Naive thymus-derived CD4-positive, alpha-beta T cell (primary cell): ENCODE measurements at regions not wholly inside any gene's neighbourhood (a gene's known extent, or its start where the extent isn't known, plus 50 kb on each side); places are given as distances from the start of the nearest gene placed in this dataset.

Experiments used
- ATAC-seq: fragments of 150-1000 bp; cut with Tn5 transposase; 2 replicates; pipeline ENCODE4 v1.10.0; 2021; ENCODE audit warnings: mild to moderate bottlenecking, moderate library complexity
- CTCF ChIA-PET: fragments of 350-600 bp; sonication (Branson Sonifier 250); formaldehyde crosslinking; loops from one replicate; lab custom pipeline; 2021; ENCODE audit warnings: antibody characterized with exemption; lab: Charles Lee
- POLR2A ChIA-PET: fragments of 350-600 bp; sonication (Branson Sonifier 250); formaldehyde crosslinking; loops from one replicate; lab custom pipeline; 2021; ENCODE audit warnings: antibody characterized with exemption, inconsistent platforms; lab: Charles Lee
- DNase-seq, 9 donors: peaks; one replicate each; pipeline versions ENCODE4 v3.0.0 to v3.0.0-alpha.2; 2020 to 2022; ENCODE audit warnings: mixed read lengths in 1 of 9
- H3K27ac ChIP-seq: one replicate; pipeline ENCODE4 v1.7.0; 2013; ENCODE audit warnings: mild to moderate bottlenecking, low read depth, low read length, moderate library complexity
- H3K27me3 ChIP-seq, 2 donors: one replicate each; pipeline ENCODE4 v1.7.0; 2013; ENCODE audit warnings: low read length in 2 of 2, mild to moderate bottlenecking in 2 of 2, moderate library complexity in 2 of 2; ENCODE audit not compliant: control insufficient read depth in 2 of 2, insufficient read depth in 2 of 2
- H3K36me3 ChIP-seq, 3 experiments: 1 replicate in 2 of 3; 2 replicates in 1 of 3; pipeline ENCODE4 v1.7.0; 2013; ENCODE audit warnings: low read length in 3 of 3, mild to moderate bottlenecking in 3 of 3, moderate library complexity in 1 of 3; ENCODE audit not compliant: insufficient read depth in 3 of 3, control insufficient read depth in 2 of 3
- H3K4me1 ChIP-seq, 2 donors: one replicate each; pipeline ENCODE4 v1.7.0; 2013; ENCODE audit warnings: low read length in 2 of 2, mild to moderate bottlenecking in 2 of 2, moderate library complexity in 1 of 2; ENCODE audit not compliant: control insufficient read depth in 2 of 2, insufficient read depth in 2 of 2
- H3K4me3 ChIP-seq: 2 replicates; pipeline ENCODE4 v1.7.0; 2013; ENCODE audit warnings: mild to moderate bottlenecking, low read length
- H3K9me3 ChIP-seq, 3 experiments: 1 replicate in 2 of 3; 2 replicates in 1 of 3; pipeline ENCODE4 v1.7.0; 2013; ENCODE audit warnings: low read length in 3 of 3; ENCODE audit not compliant: control insufficient read depth in 2 of 3
- H3K27ac Mint-ChIP-seq, 9 donors: one replicate each; pipeline ENCODE4 v1.8.0; 2020 to 2022; ENCODE audit warnings: mixed read lengths in 9 of 9, mild to moderate bottlenecking in 8 of 9, moderate library complexity in 5 of 9, inconsistent platforms in 2 of 9
- H3K27me3 Mint-ChIP-seq, 5 donors: one replicate each; pipeline ENCODE4 v1.8.0; 2021 to 2022; ENCODE audit warnings: mixed read lengths in 5 of 5, mild to moderate bottlenecking in 1 of 5
- H3K36me3 Mint-ChIP-seq, 5 donors: one replicate each; pipeline ENCODE4 v1.8.0; 2020 to 2022; ENCODE audit warnings: mixed read lengths in 5 of 5, mild to moderate bottlenecking in 3 of 5, inconsistent platforms in 1 of 5
- H3K4me1 Mint-ChIP-seq, 7 donors: one replicate each; pipeline ENCODE4 v1.8.0; 2020 to 2022; ENCODE audit warnings: mixed read lengths in 7 of 7, mild to moderate bottlenecking in 3 of 7, inconsistent platforms in 1 of 7
- H3K4me3 Mint-ChIP-seq, 10 donors: one replicate each; pipeline ENCODE4 v1.8.0; 2020 to 2022; ENCODE audit warnings: mild to moderate bottlenecking in 10 of 10, mixed read lengths in 10 of 10, moderate library complexity in 6 of 10, inconsistent platforms in 2 of 10
- H3K9me3 Mint-ChIP-seq, 11 donors: one replicate each; pipeline ENCODE4 v1.8.0; 2020 to 2022; ENCODE audit warnings: mixed read lengths in 11 of 11, mild to moderate bottlenecking in 4 of 11, inconsistent platforms in 1 of 11, moderate library complexity in 1 of 11
- intact Hi-C, 2 donors: fragments of 100-400 bp; cut with micrococcal nuclease; formaldehyde crosslinking; loops; one replicate each; pipeline ENCODE4 v1.15.1; 2023

DNA sequence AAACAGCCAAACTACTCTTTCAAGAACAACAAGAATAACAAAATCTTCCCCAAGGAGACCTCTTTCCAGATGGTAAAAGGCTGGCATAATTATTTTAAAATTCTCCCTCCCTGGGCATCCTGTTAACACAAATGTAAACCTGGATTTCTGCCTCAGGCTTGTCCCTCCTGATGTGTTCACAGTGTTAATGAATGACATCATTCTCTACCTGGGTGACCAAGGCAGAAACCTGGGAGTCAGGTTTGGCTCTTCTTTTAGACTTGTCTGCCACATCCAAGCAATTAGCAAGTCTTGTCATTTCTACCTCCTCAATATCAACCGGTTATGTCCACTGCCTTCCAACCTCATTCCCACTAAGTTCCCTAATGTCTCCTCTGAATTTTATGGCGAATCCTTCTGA is 368.7 kb upstream of the TBL1XR1 start:
- Histone ChIP-seq H3K4me1 (no peaks in the 10 kb centered on the region), H3K9me3 (no peaks in the 10 kb centered on the region), H3K27ac (no peak overlapping the region), H3K36me3 (no peaks in the 10 kb centered on the region), H3K4me3 (no peak overlapping the region), H3K27me3 (no peaks in the 10 kb centered on the region)
- H3K36me3 Mint-ChIP-seq = no peaks in the 10 kb centered on the region
- intact Hi-C loops = no loop called here
- ATAC-seq = no peak
- ChIA-PET CTCF (no interaction called here), POLR2A (no interaction called here)
- H3K27ac Mint-ChIP-seq = no peak overlapping the region
- H3K4me1 Mint-ChIP-seq = peaks cover 0 to 8% (median 0%) of the 10 kb centered on the region in 7 donors
- H3K27me3 Mint-ChIP-seq = no peaks in the 10 kb centered on the region
- H3K4me3 Mint-ChIP-seq = no peak overlapping the region
- no peak for DNase-seq
- peaks cover 0 to 5% (median 0%) of the 10 kb centered on the region in 11 donors for H3K9me3 Mint-ChIP-seq

DNA sequence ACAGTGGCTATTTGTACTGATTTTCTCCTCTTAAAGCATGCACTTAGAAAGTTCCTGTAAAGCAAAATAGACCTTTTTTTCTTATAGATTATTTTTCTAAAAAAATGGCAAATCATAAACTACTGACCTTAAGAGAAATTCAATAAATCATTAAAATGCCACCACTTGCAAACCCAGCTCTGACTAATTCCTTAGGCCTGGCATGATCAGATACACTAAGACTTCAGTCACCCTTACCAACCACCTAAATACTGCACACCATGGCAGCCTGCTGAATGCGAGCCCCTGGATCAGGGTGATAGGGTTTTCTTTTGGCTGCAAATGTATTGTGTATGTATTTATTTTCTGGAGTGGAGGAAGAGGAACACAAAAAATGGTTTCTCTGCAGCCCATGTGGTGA is 370.6 kb upstream of the TBL1XR1 start:
- Histone ChIP-seq H3K27ac (no peak overlapping the region), H3K27me3 (no peaks in the 10 kb centered on the region), H3K9me3 (no peaks in the 10 kb centered on the region), H3K4me1 (no peaks in the 10 kb centered on the region), H3K4me3 (no peak overlapping the region), H3K36me3 (no peaks in the 10 kb centered on the region)
- Mint-ChIP-seq H3K36me3 (no peaks in the 10 kb centered on the region), H3K9me3 (peaks cover 0 to 5% (median 0%) of the 10 kb centered on the region in 11 donors), H3K4me3 (no peak overlapping the region), H3K27me3 (no peaks in the 10 kb centered on the region), H3K27ac (no peak overlapping the region), H3K4me1 (peaks cover 0 to 8% (median 0%) of the 10 kb centered on the region in 7 donors)
- no peak for DNase-seq
- POLR2A ChIA-PET = no interaction called here
- CTCF ChIA-PET = no interaction called here
- ATAC-seq = no peak
- intact Hi-C loops = no loop called here

DNA sequence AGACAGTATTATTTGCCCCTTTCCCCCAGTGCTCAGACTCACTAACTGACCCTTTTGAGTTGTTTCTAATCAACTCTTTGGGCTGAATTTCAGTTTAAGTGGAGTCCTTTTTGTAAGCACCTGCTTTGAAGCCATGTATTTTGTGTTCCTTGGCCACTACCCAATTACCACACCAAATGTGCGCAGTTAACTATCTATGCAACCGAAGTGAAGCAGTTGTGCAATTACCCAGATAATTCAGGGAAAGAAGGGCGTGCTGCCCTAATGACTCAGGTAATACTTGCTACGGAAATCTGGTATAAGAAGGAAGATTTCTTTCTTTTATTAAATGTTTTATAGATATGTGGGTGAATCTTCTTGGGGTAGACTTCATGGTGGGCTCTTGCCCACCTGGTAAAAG is 371.9 kb upstream of the TBL1XR1 start:
- ChIA-PET POLR2A (no interaction called here), CTCF (interaction anchor here (0.7 kb wide), 1 partner anchor 142 kb away, joined by 3 read pairs; no protein-coding TSS in a partner anchor)
- no peak for ATAC-seq
- H3K4me1 Mint-ChIP-seq = peaks cover 0 to 8% (median 0%) of the 10 kb centered on the region in 7 donors
- H3K36me3 Mint-ChIP-seq = no peaks in the 10 kb centered on the region
- Histone ChIP-seq H3K9me3 (no peaks in the 10 kb centered on the region), H3K27me3 (no peaks in the 10 kb centered on the region), H3K27ac (no peak overlapping the region), H3K4me1 (no peaks in the 10 kb centered on the region), H3K4me3 (no peak overlapping the region), H3K36me3 (no peaks in the 10 kb centered on the region)
- no peaks in the 10 kb centered on the region for H3K27me3 Mint-ChIP-seq
- peaks cover 0 to 5% (median 0%) of the 10 kb centered on the region in 11 donors for H3K9me3 Mint-ChIP-seq
- intact Hi-C loops = no loop called here
- no peak for DNase-seq
- H3K27ac Mint-ChIP-seq = no peak overlapping the region
- H3K4me3 Mint-ChIP-seq = no peak overlapping the region

DNA sequence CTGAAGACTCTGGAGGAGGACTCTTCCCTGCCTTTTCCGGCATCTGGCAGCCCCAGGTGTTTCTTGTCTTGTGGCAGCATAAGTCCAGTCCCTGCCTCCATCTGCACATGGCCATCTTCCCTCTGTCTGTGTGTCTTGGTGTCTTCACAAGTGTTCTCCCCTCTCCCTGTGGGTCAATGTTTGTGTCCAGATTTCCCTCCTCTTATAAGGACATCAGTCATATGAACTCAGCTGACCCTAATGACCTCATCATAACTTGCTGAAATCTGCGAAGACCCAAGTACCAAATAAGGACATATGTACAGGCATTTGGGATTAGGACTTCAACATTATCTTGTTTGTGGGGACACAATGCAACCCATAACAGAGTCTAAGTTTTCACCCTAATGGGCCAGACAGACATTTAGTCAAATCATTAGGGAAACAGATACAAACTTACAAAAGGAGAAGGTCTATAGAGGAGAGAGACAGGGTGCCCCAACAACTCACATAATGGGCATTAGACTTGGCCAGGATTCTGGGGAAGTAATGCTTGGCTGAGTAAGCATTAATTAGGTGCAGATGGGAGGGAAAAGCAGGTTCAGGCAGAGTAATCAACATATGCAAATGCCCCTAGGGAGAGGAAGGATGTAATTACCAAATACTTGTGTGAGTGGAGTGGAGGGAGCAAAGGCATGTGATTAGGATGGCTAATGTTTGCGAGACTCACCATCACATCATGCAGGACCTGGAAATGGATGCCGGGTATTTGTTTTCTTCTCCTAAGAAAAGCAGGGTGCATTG is 372.8 kb upstream of the TBL1XR1 start:
- intact Hi-C loops = loop anchor here in 1 of 2 donors (2.0 kb wide), 1 partner anchor 15 kb away; no protein-coding TSS in a partner anchor
- CTCF ChIA-PET = no interaction called here
- peaks cover 0 to 11% (median 5%) of the 10 kb centered on the region in 7 donors for H3K4me1 Mint-ChIP-seq

GRCh38 chr3:177571271-177571943 is 374.1 kb upstream of the TBL1XR1 start:
- no peak overlapping the region for H3K27ac ChIP-seq
- Mint-ChIP-seq H3K9me3 (peaks cover 0 to 6% (median 0%) of the 10 kb centered on the region in 11 donors), H3K36me3 (no peaks in the 10 kb centered on the region), H3K27ac (no peak overlapping the region), H3K4me1 (peaks cover 0 to 10% (median 6%) of the 10 kb centered on the region in 7 donors), H3K4me3 (no peak overlapping the region), H3K27me3 (peaks cover 0 to under 1% (median 0%) of the 10 kb centered on the region in 5 donors)
- no peaks in the 10 kb centered on the region for H3K9me3 ChIP-seq
- ChIA-PET CTCF (interaction anchor here (0.7 kb wide), 2 partner anchors 166 to 206 kb away, joined by 3 read pairs; no protein-coding TSS in a partner anchor), POLR2A (no interaction called here)
- no peaks in the 10 kb centered on the region for H3K4me1 ChIP-seq
- no peaks in the 10 kb centered on the region for H3K36me3 ChIP-seq
- no peaks in the 10 kb centered on the region for H3K27me3 ChIP-seq
- no peak overlapping the region for H3K4me3 ChIP-seq
- intact Hi-C loops = loop anchor here in 1 of 2 donors (2.0 kb wide), 1 partner anchor 17 kb away; no protein-coding TSS in a partner anchor
- DNase-seq = no peak
- no peak for ATAC-seq

More for the DNA sequence above, 372.8 kb upstream of the TBL1XR1 start:
- Mint-ChIP-seq H3K27me3 (no peaks in the 10 kb centered on the region), H3K4me3 (no peak overlapping the region), H3K36me3 (no peaks in the 10 kb centered on the region), H3K27ac (no peak overlapping the region), H3K9me3 (peaks cover 0 to 5% (median 0%) of the 10 kb centered on the region in 11 donors)
- no peak overlapping the region for H3K4me3 ChIP-seq
- ATAC-seq (peak; percentile 52), DNase-seq (no peak)
- H3K4me1 ChIP-seq = no peaks in the 10 kb centered on the region
- H3K27ac ChIP-seq = no peak overlapping the region
- H3K9me3 ChIP-seq = no peaks in the 10 kb centered on the region
- H3K36me3 ChIP-seq = no peaks in the 10 kb centered on the region
- POLR2A ChIA-PET = no interaction called here
- H3K27me3 ChIP-seq = no peaks in the 10 kb centered on the region

- Mint-ChIP-seq H3K36me3 (no peaks in the 10 kb centered on the region), H3K27me3 (peaks cover 0 to 2% (median 0%) of the 10 kb centered on the region in 5 donors), H3K27ac (no peak overlapping the region), H3K4me3 (no peak overlapping the region), H3K9me3 (peaks cover 0 to 6% (median 0%) of the 10 kb centered on the region in 11 donors), H3K4me1 (peaks cover 0 to 11% (median 6%) of the 10 kb centered on the region in 7 donors)
- Histone ChIP-seq H3K4me3 (no peak overlapping the region), H3K27ac (no peak overlapping the region), H3K4me1 (no peaks in the 10 kb centered on the region), H3K27me3 (no peaks in the 10 kb centered on the region), H3K36me3 (no peaks in the 10 kb centered on the region), H3K9me3 (no peaks in the 10 kb centered on the region)
- ChIA-PET POLR2A (no interaction called here), CTCF (interaction anchor here (0.7 kb wide), 2 partner anchors 166 to 206 kb away, joined by 3 read pairs; no protein-coding TSS in a partner anchor)
- DNase-seq (no peak), ATAC-seq (no peak)
- intact Hi-C loops = loop anchor here in 1 of 2 donors (2.0 kb wide), 1 partner anchor 17 kb away; no protein-coding TSS in a partner anchor
Measured at GRCh38 chr3:177571944-177572315, 374.6 kb upstream of the TBL1XR1 start.
